ENCODE measurements at regions not wholly inside any gene's neighbourhood (a gene's known extent, or its start where the extent isn't known, plus 50 kb on each side); places are given as distances from the start of the nearest gene placed in this dataset.

GRCh38 chr4:20490734-20491133 lies 209.5 kb upstream of the PACRGL start:
- TF ChIP-seq YY1 (IDR thresholded peaks at IDR 0.05; ENCODE audit: insufficient read depth, insufficient read length) (no peak), SUZ12 (IDR thresholded peaks at IDR 0.05; ENCODE audit: extremely low read depth, insufficient read depth, insufficient read length) (no peak)
